UCSD-AML1 (cell line): ENCODE measurements at regions not wholly inside any gene's neighbourhood (a gene's known extent, or its start where the extent isn't known, plus 50 kb on each side); places are given as distances from the start of the nearest gene placed in this dataset.
"Not testable (repeated sequence)": the region's sequence is repeated elsewhere in the genome, so short reads cannot be mapped to it uniquely, and the experiment has no call there.

Source experiments
- DNase-seq: peaks from one replicate; lab custom pipeline; 2025; ENCODE audit not compliant: unreplicated experiment; lab: John Stamatoyannopoulos, UW

DNA sequence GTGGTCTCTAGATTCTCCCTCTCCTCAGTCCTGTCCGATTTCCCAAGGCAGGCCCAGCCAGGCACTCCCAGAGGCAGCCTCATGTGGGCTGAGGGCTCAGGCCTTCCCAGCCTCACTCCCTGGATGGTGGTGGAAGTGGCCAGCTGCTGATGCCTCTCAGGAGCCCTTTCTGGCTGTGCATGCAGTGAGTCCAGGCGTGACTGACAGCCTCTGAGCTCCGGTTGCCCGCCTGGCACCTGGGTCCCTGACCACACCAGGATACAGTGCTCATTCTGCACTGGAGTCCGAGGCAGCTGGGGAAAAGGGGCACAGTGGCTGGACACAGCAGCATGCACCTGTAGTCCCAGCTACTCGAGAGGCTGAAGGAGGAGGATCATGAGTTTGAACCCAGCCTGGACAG, 132.6 kb downstream of the CUL2 start:
- DNase-seq = no peak

GRCh38 chr10:34956756-34957155, 133.4 kb downstream of the CUL2 start:
- no peak for DNase-seq

DNA sequence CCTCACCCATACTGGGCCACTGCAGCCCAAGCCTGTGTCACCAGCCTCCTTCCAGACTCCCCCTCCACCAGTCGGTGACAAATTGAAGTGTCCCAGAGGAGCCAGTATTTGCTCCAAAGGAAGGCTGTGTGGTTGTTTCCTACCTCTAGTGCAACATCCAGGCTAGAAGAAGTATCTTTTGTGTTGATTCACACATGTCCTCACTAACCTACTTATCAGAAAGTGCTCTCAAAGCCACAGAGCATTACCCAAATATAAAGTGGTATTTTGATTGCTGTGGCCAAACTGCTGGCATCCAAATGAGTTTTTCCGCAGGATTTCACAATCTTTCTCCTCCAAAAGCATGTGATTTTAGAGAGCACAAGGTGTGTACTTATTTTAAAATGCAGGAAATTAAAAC, 134.8 kb downstream of the CUL2 start:
- DNase-seq = no peak

GRCh38 chr10:34954142-34954541, 136.0 kb downstream of the CUL2 start:
- DNase-seq = no peak

DNA sequence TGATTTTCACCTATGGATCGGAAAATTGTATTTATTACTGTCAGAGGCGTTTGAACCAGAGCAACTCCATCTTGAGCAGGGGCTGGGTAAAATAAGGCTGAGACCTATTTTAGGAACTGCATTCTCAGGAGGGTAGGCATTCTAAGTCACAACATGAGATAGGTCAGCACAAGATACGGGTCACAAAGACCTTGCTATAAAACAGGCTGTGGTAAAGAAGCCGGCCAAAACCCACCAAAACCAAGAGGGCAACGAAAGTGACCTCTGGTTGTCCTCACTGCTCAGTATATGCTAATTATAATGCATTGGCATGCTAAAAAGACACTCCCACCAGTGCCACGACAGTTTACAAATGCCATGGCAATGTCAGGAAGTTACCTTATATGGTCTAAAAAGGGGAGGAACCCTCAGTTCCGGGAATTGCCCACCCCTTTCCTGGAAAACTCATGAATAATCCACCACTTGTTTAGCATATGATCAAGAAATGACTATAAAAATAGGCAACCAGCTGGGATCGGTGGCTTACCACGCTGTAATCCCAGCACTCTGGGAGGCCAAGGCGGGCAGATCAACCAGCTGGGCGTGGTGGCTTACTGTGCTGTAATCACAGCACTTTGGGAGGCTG, 136.3 kb upstream of the PARD3 start:
- not testable (repeated sequence) for DNase-seq

- DNase-seq = not testable (repeated sequence)
These were observed 130.9 kb upstream of the PARD3 start for GRCh38 chr10:34945951-34946522.

- no peak for DNase-seq
These were observed 126.6 kb upstream of the PARD3 start for GRCh38 chr10:34941471-34942357.

- DNase-seq = no peak
These were observed 125.3 kb upstream of the PARD3 start for GRCh38 chr10:34940436-34940835.

- DNase-seq = no peak
These were observed 123.2 kb upstream of the PARD3 start for GRCh38 chr10:34938399-34938670.

DNA sequence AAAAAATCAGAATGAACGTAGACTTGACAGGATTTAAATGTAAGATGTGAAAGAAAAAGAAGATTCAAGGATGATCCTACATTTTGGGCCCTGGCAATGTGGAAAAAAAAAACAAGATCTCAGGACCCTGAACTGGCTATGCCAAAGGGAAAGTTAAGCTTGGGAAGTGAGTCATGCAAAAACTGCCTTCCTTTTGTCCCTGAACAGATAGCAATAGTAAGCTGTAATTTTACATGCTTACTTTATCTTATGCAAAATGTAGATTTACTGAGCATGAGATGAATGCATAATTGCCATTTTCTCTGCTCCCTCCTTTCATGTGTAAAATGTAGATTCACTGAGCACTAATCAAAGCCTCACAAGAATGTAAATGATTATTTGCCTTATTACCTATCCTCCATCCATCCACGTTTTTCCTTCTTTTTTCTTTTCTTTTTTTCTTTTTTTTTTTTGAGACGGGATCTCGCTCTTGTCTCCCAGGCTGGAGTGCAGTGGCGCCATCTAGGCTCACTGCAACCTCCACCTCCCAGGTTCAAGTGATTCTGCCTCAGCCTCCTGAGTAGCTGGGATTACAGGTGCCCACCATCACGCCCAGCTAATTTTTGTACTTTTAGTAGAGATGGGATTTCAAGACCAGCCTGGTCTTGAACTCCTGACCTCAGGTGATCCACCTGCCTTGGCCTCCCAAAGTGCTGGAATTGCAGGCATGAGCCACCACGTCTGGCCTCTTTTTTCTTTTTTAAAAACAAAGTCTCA, 122.7 kb upstream of the PARD3 start:
- DNase-seq = not testable (repeated sequence)

- no peak for DNase-seq
These were observed 121.0 kb upstream of the PARD3 start for GRCh38 chr10:34936061-34936460.

DNA sequence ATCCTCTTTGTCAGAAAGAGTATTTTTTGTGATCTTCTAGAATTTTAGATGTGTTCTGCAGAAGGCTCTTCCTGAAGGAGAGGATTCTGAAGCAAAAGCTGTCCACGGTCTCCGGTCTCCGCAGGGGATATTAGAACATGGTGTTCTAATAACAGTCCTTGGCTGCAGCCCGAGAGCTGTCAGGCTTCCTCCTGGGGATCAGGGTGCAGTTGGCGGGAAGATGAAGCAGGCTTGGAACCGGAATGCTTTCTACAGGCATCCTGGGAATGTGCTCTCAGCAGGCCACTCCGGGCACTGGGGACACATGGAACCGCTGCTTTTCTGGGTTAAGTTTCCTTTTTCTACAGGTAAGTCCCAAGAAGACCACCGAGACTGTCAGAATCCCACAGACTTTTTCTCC, 118.6 kb upstream of the PARD3 start:
- DNase-seq = no peak

GRCh38 chr10:34932235-34932634, 117.1 kb upstream of the PARD3 start:
- DNase-seq = no peak

DNA sequence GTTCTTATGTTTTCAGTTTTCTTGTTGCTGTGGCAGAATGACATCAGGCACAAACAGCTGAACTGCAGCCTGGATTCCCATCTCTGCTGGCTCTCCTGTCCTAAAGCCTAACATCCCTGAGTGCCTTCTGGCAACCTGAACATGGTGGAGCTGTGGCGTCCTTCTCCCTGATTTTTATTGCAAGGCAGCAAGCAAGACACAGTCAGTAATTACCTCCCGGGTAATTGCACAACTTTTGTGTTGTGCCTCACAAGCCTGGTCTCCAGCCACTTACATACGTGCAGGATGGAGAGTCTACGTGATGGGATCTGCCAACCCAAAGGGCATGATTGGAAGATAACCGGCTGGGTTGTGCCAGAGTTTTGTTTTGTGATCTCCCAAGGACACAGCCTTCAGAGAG, 116.1 kb upstream of the PARD3 start:
- no peak for DNase-seq

GRCh38 chr10:34922138-34922537, 107.0 kb upstream of the PARD3 start:
- no peak for DNase-seq

DNA sequence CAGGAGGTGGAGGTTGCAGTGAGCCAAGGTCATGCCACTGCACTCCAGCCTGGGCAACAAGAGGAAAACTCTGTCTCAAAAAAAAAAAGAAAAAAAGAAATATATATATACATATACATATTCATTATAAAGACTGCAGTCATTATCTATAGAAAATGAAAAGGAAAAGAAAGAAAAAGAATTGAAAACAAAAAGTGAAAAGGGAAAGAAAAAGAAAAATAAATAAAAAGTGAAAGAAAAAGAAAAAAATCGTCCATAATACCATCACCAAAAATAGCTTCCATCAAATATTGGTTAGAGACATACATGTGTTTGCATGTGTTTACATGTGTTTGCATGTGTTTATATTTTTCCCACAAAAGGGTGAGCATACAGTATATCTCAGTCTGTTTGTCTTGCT, 105.5 kb upstream of the PARD3 start:
- DNase-seq = no peak

GRCh38 chr10:34918776-34919315, 103.8 kb upstream of the PARD3 start:
- no peak for DNase-seq

- no peak for DNase-seq
These were observed 103.1 kb upstream of the PARD3 start for GRCh38 chr10:34918060-34918775.

DNA sequence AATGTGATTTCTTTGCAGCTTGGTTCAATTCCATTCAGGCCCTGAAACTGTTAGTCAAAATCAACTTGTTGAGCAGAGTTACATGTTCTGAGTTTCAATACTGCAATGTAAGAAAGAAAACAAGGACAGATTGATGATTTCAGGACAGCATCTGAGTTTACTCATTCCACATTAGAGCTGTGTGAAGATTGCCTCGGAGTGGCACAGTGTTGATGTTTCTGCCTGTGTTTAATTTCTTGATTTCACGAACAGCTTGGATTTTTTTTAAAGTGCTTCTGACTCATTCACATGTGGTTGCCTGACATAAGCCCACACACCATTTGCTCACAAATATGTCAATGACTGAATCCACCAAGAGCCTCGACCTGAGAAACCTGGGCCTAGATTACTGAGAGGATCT, 101.2 kb upstream of the PARD3 start:
- no peak for DNase-seq

- no peak for DNase-seq
These were observed 97.7 kb upstream of the PARD3 start for GRCh38 chr10:34912771-34913170.

GRCh38 chr10:34911661-34912205, 96.6 kb upstream of the PARD3 start:
- no peak for DNase-seq
